H1 (cell line): ENCODE measurements at regions not wholly inside any gene's neighbourhood (a gene's known extent, or its start where the extent isn't known, plus 50 kb on each side); places are given as distances from the start of the nearest gene placed in this dataset.

Experiments
- CTCF ChIA-PET: fragments of 300-600 bp; sonication (Branson Sonifier 250); formaldehyde crosslinking; loops from one replicate; lab custom pipeline; 2021; ENCODE audit not compliant: partially characterized antibody; lab: Charles Lee
- POLR2A ChIA-PET: fragments of 300-600 bp; sonication (Branson Sonifier 250); formaldehyde crosslinking; loops from one replicate; lab custom pipeline; 2021; ENCODE audit warnings: inconsistent platforms; ENCODE audit not compliant: partially characterized antibody; lab: Charles Lee
- DNase-seq, 2 experiments: peaks; one replicate each; pipeline versions ENCODE4 v3.0.0 to v3.0.0-alpha.2; 2010 to 2022; ENCODE audit warnings: low spot score in 2 of 2, low read depth in 1 of 2, mixed read lengths in 1 of 2
- FAIRE-seq: peaks from 2 replicates; lab custom pipeline; 2011; peaks lifted over from hg19 to GRCh38; lab: Jason Lieb, UNC
- H2AFZ ChIP-seq: 2 replicates; pipeline ENCODE4 v1.8.1; 2012; ENCODE audit warnings: low read length, inconsistent platforms
- H2AK5ac ChIP-seq: 2 replicates; pipeline ENCODE4 v1.6.1; 2013; ENCODE audit warnings: low read depth, low read length
- H2BK120ac ChIP-seq: replicated peaks from 2 replicates; pipeline ENCODE3; 2013; ENCODE audit warnings: low read depth, low read length, inconsistent platforms
- H2BK12ac ChIP-seq: 2 replicates; pipeline ENCODE4 v1.6.1; 2013; ENCODE audit warnings: low read depth, low read length
- H2BK15ac ChIP-seq: 2 replicates; pipeline ENCODE4 v1.6.1; 2013; ENCODE audit warnings: low read length
- H2BK20ac ChIP-seq: 2 replicates; pipeline ENCODE4 v1.6.1; 2013; ENCODE audit warnings: low read length
- H2BK5ac ChIP-seq: 2 replicates; pipeline ENCODE4 v1.6.1; 2013; ENCODE audit warnings: low read depth, low read length
- H3K14ac ChIP-seq: 2 replicates; pipeline ENCODE4 v1.6.1; 2013; ENCODE audit warnings: inconsistent platforms; ENCODE audit not compliant: insufficient read length
- H3K18ac ChIP-seq: 2 replicates; pipeline ENCODE4 v1.6.1; 2013; ENCODE audit warnings: low read length; ENCODE audit errors: extremely low read depth
- H3K23ac ChIP-seq: 2 replicates; pipeline ENCODE4 v1.6.1; 2013; ENCODE audit warnings: inconsistent platforms; ENCODE audit not compliant: insufficient read length
- H3K23me2 ChIP-seq: 2 replicates; pipeline ENCODE4 v1.6.1; 2013; ENCODE audit warnings: low read depth, low read length
- H3K27ac ChIP-seq: 2 replicates; pipeline ENCODE4 v1.6.1; 2011; ENCODE audit warnings: low read depth, low read length, inconsistent platforms
- H3K27me3 ChIP-seq, 4 experiments: replicated peaks in 1 of 4; 1 replicate in 1 of 4; 2 replicates in 3 of 4; pipeline versions ENCODE4 v1.6.1 to v1.8.1; 2011 to 2013; ENCODE audit warnings: low read length in 3 of 4, mild to moderate bottlenecking in 3 of 4, inconsistent platforms in 2 of 4, mixed read lengths in 2 of 4, moderate library complexity in 1 of 4; ENCODE audit not compliant: control insufficient read depth in 3 of 4, insufficient read depth in 3 of 4; ENCODE audit errors: extremely low read depth in 1 of 4
- H3K36me3 ChIP-seq, 4 experiments: 2 replicates each; pipeline versions ENCODE4 v1.6.1 to v1.8.1; 2011 to 2013; ENCODE audit warnings: mild to moderate bottlenecking in 4 of 4, low read length in 3 of 4, moderate library complexity in 2 of 4, control low read depth in 1 of 4, inconsistent platforms in 1 of 4; ENCODE audit not compliant: insufficient read depth in 4 of 4, control insufficient read depth in 2 of 4
- H3K4ac ChIP-seq: replicated peaks from 2 replicates; pipeline ENCODE3; 2013; ENCODE audit warnings: low read length, low read depth, mixed read lengths, inconsistent platforms; ENCODE audit not compliant: insufficient read length
- H3K4me1 ChIP-seq, 4 experiments: replicated peaks in 1 of 4; 1 replicate in 1 of 4; 2 replicates in 3 of 4; pipeline versions ENCODE4 v1.6.1 to v1.8.1; 2011 to 2013; ENCODE audit warnings: low read length in 3 of 4, inconsistent platforms in 2 of 4, mixed read lengths in 1 of 4; ENCODE audit not compliant: insufficient read depth in 4 of 4, control insufficient read depth in 3 of 4
- H3K4me2 ChIP-seq, 2 experiments: 2 replicates each; pipeline versions ENCODE4 v1.6.1 to v1.8.1; 2011 to 2013; ENCODE audit warnings: low read depth in 2 of 2, low read length in 2 of 2, control low read depth in 1 of 2, inconsistent platforms in 1 of 2, mild to moderate bottlenecking in 1 of 2; ENCODE audit not compliant: insufficient read depth in 1 of 2
- H3K4me3 ChIP-seq, 4 experiments: fragments of 200-600, 300-600 bp in 1 of 4; sonication (generic), shearing (Covaris generic), sonication (Bioruptor Twin) in 1 of 4; 2 replicates each; pipeline versions ENCODE4 v1.5.1 to v1.8.1; 2011 to 2016; ENCODE audit warnings: low read length in 4 of 4, low read depth in 3 of 4, control low read depth in 2 of 4, inconsistent platforms in 2 of 4, mild to moderate bottlenecking in 2 of 4, mixed read lengths in 1 of 4, moderate library complexity in 1 of 4; ENCODE audit not compliant: insufficient read depth in 2 of 4; ENCODE audit errors: extremely low read depth in 1 of 4
- H3K56ac ChIP-seq: replicated peaks from 2 replicates; pipeline ENCODE3; 2013; ENCODE audit warnings: low read depth, mild to moderate bottlenecking, mixed read lengths, low read length, inconsistent platforms; ENCODE audit not compliant: insufficient read length
- H3K79me1 ChIP-seq: 2 replicates; pipeline ENCODE4 v1.6.1; 2013; ENCODE audit warnings: low read depth, low read length, control low read depth
- H3K79me2 ChIP-seq, 2 experiments: 2 replicates each; pipeline versions ENCODE4 v1.6.1 to v1.8.1; 2012 to 2013; ENCODE audit warnings: low read length in 2 of 2, mild to moderate bottlenecking in 2 of 2, inconsistent platforms in 1 of 2; ENCODE audit not compliant: insufficient read depth in 2 of 2, control insufficient read depth in 1 of 2
- H3K9ac ChIP-seq, 4 experiments: replicated peaks in 1 of 4; 1 replicate in 1 of 4; 2 replicates in 3 of 4; pipeline versions ENCODE4 v1.6.1 to v1.8.1; 2011 to 2013; ENCODE audit warnings: low read depth in 3 of 4, low read length in 3 of 4, control low read depth in 2 of 4, mild to moderate bottlenecking in 2 of 4, moderate library complexity in 2 of 4, inconsistent platforms in 1 of 4; ENCODE audit errors: extremely low read depth in 1 of 4
- H3K9me3 ChIP-seq, 2 experiments: 2 replicates each; pipeline versions ENCODE4 v1.6.1 to v1.8.1; 2012 to 2013; ENCODE audit warnings: mild to moderate bottlenecking in 2 of 2, moderate library complexity in 2 of 2, control low read depth in 1 of 2, inconsistent platforms in 1 of 2, low read depth in 1 of 2, low read length in 1 of 2, mixed read lengths in 1 of 2; ENCODE audit not compliant: insufficient read depth in 2 of 2
- H4K20me1 ChIP-seq, 2 experiments: replicated peaks in 1 of 2; 2 replicates each; pipeline versions ENCODE3 to v1.8.1; 2011 to 2013; ENCODE audit warnings: inconsistent platforms in 2 of 2, low read length in 2 of 2, mild to moderate bottlenecking in 1 of 2; ENCODE audit not compliant: insufficient read depth in 2 of 2, control insufficient read depth in 1 of 2
- H4K5ac ChIP-seq: 2 replicates; pipeline ENCODE4 v1.6.1; 2013; ENCODE audit warnings: low read length, low read depth, mixed read lengths, inconsistent platforms; ENCODE audit not compliant: insufficient read length
- H4K8ac ChIP-seq: 2 replicates; pipeline ENCODE4 v1.8.0; 2013; ENCODE audit warnings: mild to moderate bottlenecking, moderate library complexity, low read length, inconsistent platforms; ENCODE audit not compliant: insufficient read depth; ENCODE audit errors: extremely low read depth
- H4K91ac ChIP-seq: replicated peaks from 2 replicates; pipeline ENCODE3; 2013; ENCODE audit warnings: low read length, mixed read lengths, inconsistent platforms; ENCODE audit not compliant: insufficient read length
- SUZ12 ChIP-seq: fragments of 200-600 bp; sonication (generic); IDR thresholded peaks from 2 replicates; pipeline ENCODE4 v1.6.1; 2012; ENCODE audit warnings: mild to moderate bottlenecking, inconsistent platforms, low read length, moderate library complexity, mixed read lengths
- WGBS, 2 experiments: shearing (Covaris generic) in 1 of 2; methylation state at CpG; one replicate each; pipeline versions ENCODE4 v1.1.6 to v1.1.7; 2013 to 2015; ENCODE audit warnings: low lambda C conversion rate in 2 of 2, mixed read lengths in 2 of 2, inconsistent platforms in 1 of 2, low coverage in 1 of 2, missing lambda C conversion rate in 1 of 2; ENCODE audit not compliant: insufficient replicate concordance in 2 of 2, insufficient coverage in 1 of 2, insufficient read length in 1 of 2; ENCODE audit errors: extremely low coverage in 1 of 2, missing lambda C conversion rate in 1 of 2; 5-methylcytosine and 5-hydroxymethylcytosine counted together

DNA sequence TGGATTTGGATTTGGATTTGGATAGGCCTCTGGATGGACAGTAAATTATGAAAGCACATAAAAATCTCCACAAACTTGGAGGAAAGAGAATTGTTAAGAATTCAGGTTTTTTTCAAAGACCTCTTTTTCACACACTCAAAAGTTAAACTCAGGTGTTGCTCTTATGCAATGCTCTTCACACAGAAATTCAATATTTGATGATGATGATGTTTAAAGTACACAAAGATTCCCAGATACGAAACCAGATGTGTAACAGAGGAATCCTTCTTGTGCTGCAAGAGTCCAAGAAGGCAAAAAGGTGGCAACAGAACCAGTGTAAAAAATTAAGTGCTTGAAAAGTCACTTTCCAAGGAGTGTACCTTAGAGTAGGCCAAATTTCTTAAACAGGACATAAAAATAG is 75.8 kb upstream of the SPATS2L start:
- no peak overlapping the region for H3K9ac ChIP-seq
- no peak for FAIRE-seq
- H2BK120ac ChIP-seq = no peak overlapping the region
- H2BK20ac ChIP-seq = no peak overlapping the region
- H3K9me3 ChIP-seq = no peaks in the 10 kb centered on the region
- H3K27ac ChIP-seq = no peak overlapping the region
- no peak for DNase-seq
- no peak overlapping the region for H3K14ac ChIP-seq
- no peak overlapping the region for H4K5ac ChIP-seq
- POLR2A ChIA-PET = no interaction called here
- no peaks in the 10 kb centered on the region for H3K79me1 ChIP-seq
- no peaks in the 10 kb centered on the region for H3K79me2 ChIP-seq
- H2AFZ ChIP-seq = 0 out of 2 replicates have a peak overlapping the region, but pooled peaks have one; percentile 15
- 88% methylated on average over 1 of the region's 1 CpG; no CpG with 5 or more reads in 1 of the 2 experiments for WGBS, 2 experiments
- H2AK5ac ChIP-seq = no peak overlapping the region
- H3K18ac ChIP-seq = no peak overlapping the region
- H3K56ac ChIP-seq = no peak overlapping the region
- H3K23me2 ChIP-seq = no peaks in the 10 kb centered on the region
- H3K4me3 ChIP-seq = no peak overlapping the region
- H3K4ac ChIP-seq = no peak overlapping the region
- H3K36me3 ChIP-seq = no peaks in the 10 kb centered on the region
- H2BK5ac ChIP-seq = no peak overlapping the region
- H4K20me1 ChIP-seq = no peaks in the 10 kb centered on the region
- H2BK12ac ChIP-seq = no peak overlapping the region
- no peak overlapping the region for H4K8ac ChIP-seq
- H3K23ac ChIP-seq = no peak overlapping the region
- H3K4me1 ChIP-seq = no peaks in the 10 kb centered on the region
- TF ChIP-seq SUZ12 = no peak
- H4K91ac ChIP-seq = no peak overlapping the region
- no peak overlapping the region for H3K4me2 ChIP-seq
- CTCF ChIA-PET = no interaction called here
- no peak overlapping the region for H2BK15ac ChIP-seq
- H3K27me3 ChIP-seq = no peaks in the 10 kb centered on the region
